ENCODE measurements at regions not wholly inside any gene's neighbourhood (a gene's known extent, or its start where the extent isn't known, plus 50 kb on each side); places are given as distances from the start of the nearest gene placed in this dataset.
"Not testable (repeated sequence)": the region's sequence is repeated elsewhere in the genome, so short reads cannot be mapped to it uniquely, and the experiment has no call there.

DNA sequence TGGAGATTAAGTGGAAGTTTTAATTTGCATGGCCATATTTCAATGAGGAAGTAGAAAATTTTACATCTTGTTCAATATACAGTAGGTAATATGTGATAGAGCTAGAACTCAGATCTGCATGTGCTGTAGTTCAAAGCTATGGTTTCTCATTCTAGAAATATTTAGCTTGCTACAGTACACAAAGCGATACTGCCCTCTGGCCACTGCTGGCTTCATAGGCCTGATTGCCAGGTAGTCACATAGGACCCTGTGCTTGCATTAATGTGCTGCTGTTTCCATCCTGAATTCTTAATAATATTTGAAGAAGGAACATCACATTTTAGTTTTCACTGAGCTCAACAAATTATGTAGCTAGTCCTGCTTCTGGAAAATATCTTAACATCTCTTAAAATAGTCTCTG lies 87.0 kb downstream of the PLSCR2 start:
- Histone ChIP-seq H3K9ac (ENCODE audit: low read depth in 1 of 2, low read length in 2 of 2) (no peak overlapping the region), H3K4me3 (ENCODE audit: low read depth in 1 of 2, low read length in 2 of 2) (no peak overlapping the region), H3K4me1 (ENCODE audit: control insufficient read depth in 1 of 2, insufficient read depth in 2 of 2, low read length in 2 of 2) (no peaks in the 10 kb centered on the region), H3K27me3 (ENCODE audit: control insufficient read depth in 1 of 2, insufficient read depth in 2 of 2, low read length in 2 of 2) (no peaks in the 10 kb centered on the region), H3K36me3 (ENCODE audit: control insufficient read depth in 1 of 2, insufficient read depth in 2 of 2, low read length in 2 of 2) (no peaks in the 10 kb centered on the region), H3K27ac (ENCODE audit: low read depth, low read length) (no peak overlapping the region), H3K9me3 (ENCODE audit: control insufficient read depth in 1 of 2, low read length in 2 of 2) (no peaks in the 10 kb centered on the region)

DNA sequence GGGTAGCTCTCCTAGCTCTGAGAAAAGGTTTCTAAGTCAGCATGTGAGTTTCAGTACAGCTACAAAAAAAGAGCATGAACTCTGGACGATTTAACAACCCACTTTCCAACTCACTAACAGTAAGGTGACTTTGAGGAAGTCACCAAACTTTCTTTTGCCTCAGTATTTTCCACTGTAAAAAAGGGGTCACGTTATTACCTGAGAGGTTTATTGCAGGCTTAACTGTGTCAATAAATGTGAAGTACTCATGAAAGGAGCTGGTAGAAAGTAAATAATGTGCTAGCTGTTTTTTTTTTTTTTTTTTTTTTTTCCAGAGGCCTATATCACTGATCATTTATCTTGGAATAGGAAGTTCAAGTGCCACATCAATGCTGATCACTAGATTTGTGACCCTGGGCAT lies 89.3 kb downstream of the PLSCR2 start:
- Histone ChIP-seq H3K27me3 (ENCODE audit: control insufficient read depth in 1 of 2, insufficient read depth in 2 of 2, low read length in 2 of 2) (no peaks in the 10 kb centered on the region), H3K27ac (ENCODE audit: low read depth, low read length) (no peak overlapping the region), H3K4me1 (ENCODE audit: control insufficient read depth in 1 of 2, insufficient read depth in 2 of 2, low read length in 2 of 2) (no peaks in the 10 kb centered on the region), H3K4me3 (ENCODE audit: low read depth in 1 of 2, low read length in 2 of 2) (no peak overlapping the region), H3K9me3 (ENCODE audit: control insufficient read depth in 1 of 2, low read length in 2 of 2) (no peaks in the 10 kb centered on the region), H3K36me3 (ENCODE audit: control insufficient read depth in 1 of 2, insufficient read depth in 2 of 2, low read length in 2 of 2) (no peaks in the 10 kb centered on the region), H3K9ac (ENCODE audit: low read depth in 1 of 2, low read length in 2 of 2) (no peak overlapping the region)

DNA sequence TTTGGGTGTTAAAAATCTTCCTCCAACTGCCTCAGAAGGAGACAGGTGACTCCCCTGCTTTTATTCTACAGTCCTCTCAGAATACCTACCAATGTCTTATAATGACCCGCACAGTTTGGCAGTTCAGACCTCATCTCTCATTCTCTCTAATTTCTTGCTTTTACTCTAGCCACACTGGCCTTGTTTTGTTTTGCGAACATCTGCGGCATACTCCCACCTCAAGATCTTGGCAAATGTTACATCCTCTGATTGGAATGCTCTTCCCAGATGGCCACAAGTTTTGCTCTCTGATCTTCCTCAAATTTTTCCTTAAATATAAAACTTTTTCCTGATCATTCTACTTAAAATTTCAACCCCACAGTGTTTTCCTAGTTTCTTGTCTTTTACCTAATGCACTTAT lies 94.1 kb downstream of the PLSCR2 start:
- Histone ChIP-seq H3K4me1 (ENCODE audit: control insufficient read depth in 1 of 2, insufficient read depth in 2 of 2, low read length in 2 of 2) (no peaks in the 10 kb centered on the region), H3K36me3 (ENCODE audit: control insufficient read depth in 1 of 2, insufficient read depth in 2 of 2, low read length in 2 of 2) (no peaks in the 10 kb centered on the region), H3K27me3 (ENCODE audit: control insufficient read depth in 1 of 2, insufficient read depth in 2 of 2, low read length in 2 of 2) (no peaks in the 10 kb centered on the region), H3K9me3 (ENCODE audit: control insufficient read depth in 1 of 2, low read length in 2 of 2) (no peaks in the 10 kb centered on the region), H3K27ac (ENCODE audit: low read depth, low read length) (no peak overlapping the region), H3K4me3 (ENCODE audit: low read depth in 1 of 2, low read length in 2 of 2) (no peak overlapping the region), H3K9ac (ENCODE audit: low read depth in 1 of 2, low read length in 2 of 2) (no peak overlapping the region)

DNA sequence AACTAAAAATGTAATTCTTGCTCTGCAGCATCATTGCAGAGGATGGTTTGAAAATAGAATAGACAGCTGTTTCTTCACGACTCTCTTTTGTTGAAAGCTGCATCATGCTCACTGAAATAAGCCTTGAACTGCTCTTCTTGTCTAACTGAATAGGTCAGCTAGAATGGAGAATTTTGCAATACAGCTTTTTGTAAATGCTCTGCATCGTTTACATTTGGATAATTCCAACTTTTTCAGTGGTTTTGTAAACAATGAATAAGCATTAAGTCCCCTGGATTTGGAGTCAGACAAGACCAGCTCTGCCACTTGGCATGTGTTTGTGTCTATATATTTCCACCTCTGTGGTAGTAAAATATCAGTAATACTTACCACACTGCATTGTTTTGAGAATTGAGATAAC lies 95.2 kb downstream of the PLSCR2 start:
- Histone ChIP-seq H3K4me3 (ENCODE audit: low read depth in 1 of 2, low read length in 2 of 2) (no peak overlapping the region), H3K4me1 (ENCODE audit: control insufficient read depth in 1 of 2, insufficient read depth in 2 of 2, low read length in 2 of 2) (no peaks in the 10 kb centered on the region), H3K27ac (ENCODE audit: low read depth, low read length) (no peak overlapping the region), H3K27me3 (ENCODE audit: control insufficient read depth in 1 of 2, insufficient read depth in 2 of 2, low read length in 2 of 2) (no peaks in the 10 kb centered on the region), H3K36me3 (ENCODE audit: control insufficient read depth in 1 of 2, insufficient read depth in 2 of 2, low read length in 2 of 2) (no peaks in the 10 kb centered on the region), H3K9me3 (ENCODE audit: control insufficient read depth in 1 of 2, low read length in 2 of 2) (no peaks in the 10 kb centered on the region), H3K9ac (ENCODE audit: low read depth in 1 of 2, low read length in 2 of 2) (no peak overlapping the region)

DNA sequence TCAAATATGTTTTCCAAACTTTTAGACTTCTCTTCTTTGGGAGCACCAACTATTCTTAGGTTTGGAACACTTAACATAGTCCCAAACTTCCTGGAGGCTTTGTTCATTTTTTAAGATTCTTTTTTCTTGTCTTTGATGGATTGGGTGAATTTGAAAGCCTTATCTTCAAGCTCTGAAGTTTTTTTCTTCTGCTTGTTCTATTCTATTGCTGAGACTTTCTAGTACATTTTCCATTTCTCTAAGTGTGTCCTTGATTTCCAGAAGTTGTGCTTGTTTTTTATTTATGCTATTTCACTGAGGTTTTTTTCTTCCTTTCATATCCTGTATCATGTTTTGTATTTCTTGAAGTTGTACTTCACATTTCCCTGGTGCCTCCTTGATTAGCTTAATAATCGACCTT lies 97.5 kb downstream of the PLSCR2 start:
- no peaks in the 10 kb centered on the region for H3K9me3 ChIP-seq (ENCODE audit: control insufficient read depth in 1 of 2, low read length in 2 of 2)
- H3K4me1 ChIP-seq (ENCODE audit: control insufficient read depth in 1 of 2, insufficient read depth in 2 of 2, low read length in 2 of 2), result no peaks in the 10 kb centered on the region
- no peaks in the 10 kb centered on the region for H3K36me3 ChIP-seq (ENCODE audit: control insufficient read depth in 1 of 2, insufficient read depth in 2 of 2, low read length in 2 of 2)
- no peak overlapping the region for H3K4me3 ChIP-seq (ENCODE audit: low read depth in 1 of 2, low read length in 2 of 2)
- H3K27me3 ChIP-seq (ENCODE audit: control insufficient read depth in 1 of 2, insufficient read depth in 2 of 2, low read length in 2 of 2), result no peaks in the 10 kb centered on the region
- no peak overlapping the region for H3K27ac ChIP-seq (ENCODE audit: low read depth, low read length)
- no peak overlapping the region for H3K9ac ChIP-seq (ENCODE audit: low read depth in 1 of 2, low read length in 2 of 2)

DNA sequence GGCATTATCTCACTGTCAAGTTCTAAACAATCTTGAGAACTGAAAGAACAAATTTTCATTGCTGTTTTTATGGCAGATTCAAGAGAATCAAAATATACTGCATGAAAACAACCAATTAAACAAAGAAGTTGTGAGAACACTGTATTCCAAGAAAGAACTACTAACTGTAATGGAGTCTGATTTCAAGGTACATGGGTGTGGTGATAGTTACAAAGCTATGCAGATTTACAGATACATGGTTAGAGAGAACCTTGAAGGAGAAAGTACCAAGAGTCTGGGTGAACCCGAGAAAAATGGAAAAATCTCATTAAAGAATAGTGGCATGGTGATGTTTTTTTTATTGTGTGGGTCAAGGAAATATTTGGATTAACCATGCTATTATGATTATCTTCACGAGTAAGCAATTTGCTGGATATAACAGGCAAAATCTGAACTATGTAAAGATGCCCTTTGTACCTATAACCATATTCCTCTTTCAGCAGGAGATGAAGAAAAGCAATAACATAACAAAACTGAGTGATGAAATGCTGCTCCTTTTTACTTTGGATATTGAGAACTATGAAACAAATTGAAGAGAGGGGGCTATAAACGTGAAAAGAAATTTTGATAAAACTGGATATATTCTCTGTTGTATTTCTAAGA lies 100.4 kb downstream of the PLSCR2 start:
- Histone ChIP-seq H3K4me3 (ENCODE audit: low read depth in 1 of 2, low read length in 2 of 2) (no peak overlapping the region), H3K27me3 (ENCODE audit: control insufficient read depth in 1 of 2, insufficient read depth in 2 of 2, low read length in 2 of 2) (no peaks in the 10 kb centered on the region), H3K4me1 (ENCODE audit: control insufficient read depth in 1 of 2, insufficient read depth in 2 of 2, low read length in 2 of 2) (no peaks in the 10 kb centered on the region), H3K9ac (ENCODE audit: low read depth in 1 of 2, low read length in 2 of 2) (no peak overlapping the region), H3K9me3 (ENCODE audit: control insufficient read depth in 1 of 2, low read length in 2 of 2) (no peaks in the 10 kb centered on the region), H3K36me3 (ENCODE audit: control insufficient read depth in 1 of 2, insufficient read depth in 2 of 2, low read length in 2 of 2) (no peaks in the 10 kb centered on the region), H3K27ac (ENCODE audit: low read depth, low read length) (no peak overlapping the region)

DNA sequence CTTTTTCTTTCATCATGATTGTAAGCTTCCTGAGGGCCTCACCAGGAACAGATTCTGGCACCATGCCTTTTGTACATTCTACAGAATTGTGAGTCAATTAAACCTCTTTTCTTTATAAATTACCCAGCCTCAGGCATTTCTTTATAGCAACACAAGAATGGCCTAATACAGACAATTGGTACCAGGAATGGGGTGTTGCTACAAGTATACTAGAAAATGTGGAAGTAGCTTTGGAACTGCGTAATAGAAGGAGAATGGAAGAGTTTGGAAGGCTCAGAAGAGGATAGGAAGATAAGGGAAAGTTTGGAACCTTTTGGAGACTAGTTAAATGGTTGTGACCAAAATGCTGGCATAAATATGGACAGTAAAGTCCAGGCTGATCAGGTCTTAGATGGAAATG lies 108.9 kb upstream of the PLSCR4 start:
- Histone ChIP-seq H3K27ac (ENCODE audit: low read depth, low read length) (no peak overlapping the region), H3K9ac (ENCODE audit: low read depth in 1 of 2, low read length in 2 of 2) (no peak overlapping the region), H3K9me3 (ENCODE audit: control insufficient read depth in 1 of 2, low read length in 2 of 2) (peaks cover 4 to 6% of the 10 kb centered on the region in 2 donors), H3K4me3 (ENCODE audit: low read depth in 1 of 2, low read length in 2 of 2) (no peak overlapping the region), H3K27me3 (ENCODE audit: control insufficient read depth in 1 of 2, insufficient read depth in 2 of 2, low read length in 2 of 2) (no peaks in the 10 kb centered on the region), H3K4me1 (ENCODE audit: control insufficient read depth in 1 of 2, insufficient read depth in 2 of 2, low read length in 2 of 2) (no peaks in the 10 kb centered on the region), H3K36me3 (ENCODE audit: control insufficient read depth in 1 of 2, insufficient read depth in 2 of 2, low read length in 2 of 2) (no peaks in the 10 kb centered on the region)

- not testable (repeated sequence) for H3K4me1 ChIP-seq (ENCODE audit: control insufficient read depth in 1 of 2, insufficient read depth in 2 of 2, low read length in 2 of 2); H3K9ac ChIP-seq (ENCODE audit: low read depth in 1 of 2, low read length in 2 of 2); H3K27me3 ChIP-seq (ENCODE audit: control insufficient read depth in 1 of 2, insufficient read depth in 2 of 2, low read length in 2 of 2); H3K27ac ChIP-seq (ENCODE audit: low read depth, low read length); H3K4me3 ChIP-seq (ENCODE audit: low read depth in 1 of 2, low read length in 2 of 2); H3K36me3 ChIP-seq (ENCODE audit: control insufficient read depth in 1 of 2, insufficient read depth in 2 of 2, low read length in 2 of 2); H3K9me3 ChIP-seq (ENCODE audit: control insufficient read depth in 1 of 2, low read length in 2 of 2)
Observed at GRCh38 chr3:146354421-146354820, 103.5 kb upstream of the PLSCR4 start.

- no peaks in the 10 kb centered on the region for H3K4me1 ChIP-seq (ENCODE audit: control insufficient read depth in 1 of 2, insufficient read depth in 2 of 2, low read length in 2 of 2)
- H3K27ac ChIP-seq (ENCODE audit: low read depth, low read length), result no peak overlapping the region
- H3K27me3 ChIP-seq (ENCODE audit: control insufficient read depth in 1 of 2, insufficient read depth in 2 of 2, low read length in 2 of 2), result no peaks in the 10 kb centered on the region
Observed at GRCh38 chr3:146350852-146351251, 99.9 kb upstream of the PLSCR4 start.

GRCh38 chr3:146345900-146346299 lies 95.0 kb upstream of the PLSCR4 start:
- no peak overlapping the region for H3K4me3 ChIP-seq (ENCODE audit: low read depth in 1 of 2, low read length in 2 of 2)
- no peaks in the 10 kb centered on the region for H3K9me3 ChIP-seq (ENCODE audit: control insufficient read depth in 1 of 2, low read length in 2 of 2)
- H3K27ac ChIP-seq (ENCODE audit: low read depth, low read length), result no peak overlapping the region
- H3K36me3 ChIP-seq (ENCODE audit: control insufficient read depth in 1 of 2, insufficient read depth in 2 of 2, low read length in 2 of 2), result no peaks in the 10 kb centered on the region
- H3K4me1 ChIP-seq (ENCODE audit: control insufficient read depth in 1 of 2, insufficient read depth in 2 of 2, low read length in 2 of 2), result no peaks in the 10 kb centered on the region
- no peak overlapping the region for H3K9ac ChIP-seq (ENCODE audit: low read depth in 1 of 2, low read length in 2 of 2)
- H3K27me3 ChIP-seq (ENCODE audit: control insufficient read depth in 1 of 2, insufficient read depth in 2 of 2, low read length in 2 of 2), result no peaks in the 10 kb centered on the region

More at GRCh38 chr3:146350852-146351251, 99.9 kb upstream of the PLSCR4 start:
- Histone ChIP-seq H3K36me3 (ENCODE audit: control insufficient read depth in 1 of 2, insufficient read depth in 2 of 2, low read length in 2 of 2) (no peaks in the 10 kb centered on the region), H3K4me3 (ENCODE audit: low read depth in 1 of 2, low read length in 2 of 2) (no peak overlapping the region), H3K9ac (ENCODE audit: low read depth in 1 of 2, low read length in 2 of 2) (no peak overlapping the region), H3K9me3 (ENCODE audit: control insufficient read depth in 1 of 2, low read length in 2 of 2) (no peaks in the 10 kb centered on the region)

DNA sequence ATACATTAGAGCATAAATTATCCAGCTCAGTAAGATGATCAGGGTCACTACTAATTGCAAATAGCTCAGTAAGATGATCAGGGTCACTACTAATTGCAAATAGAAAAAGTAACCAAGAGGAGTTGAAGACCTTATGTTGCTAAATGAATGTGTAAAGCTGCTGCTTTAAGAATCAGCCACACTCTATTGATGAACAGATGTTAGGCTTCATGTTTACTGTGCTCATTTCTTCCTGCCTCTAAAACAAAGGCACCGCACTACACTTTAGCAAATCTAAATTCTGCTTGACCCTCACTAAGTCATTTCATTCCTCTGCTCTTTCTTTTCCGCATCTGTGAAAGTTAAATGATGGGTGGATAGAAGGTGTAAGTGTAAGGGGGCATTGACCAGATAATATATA lies 92.6 kb upstream of the PLSCR4 start:
- Histone ChIP-seq H3K9me3 (ENCODE audit: control insufficient read depth in 1 of 2, low read length in 2 of 2) (no peaks in the 10 kb centered on the region), H3K27ac (ENCODE audit: low read depth, low read length) (no peak overlapping the region), H3K36me3 (ENCODE audit: control insufficient read depth in 1 of 2, insufficient read depth in 2 of 2, low read length in 2 of 2) (no peaks in the 10 kb centered on the region)

More for the DNA sequence above, 92.6 kb upstream of the PLSCR4 start:
- Histone ChIP-seq H3K4me3 (ENCODE audit: low read depth in 1 of 2, low read length in 2 of 2) (no peak overlapping the region), H3K27me3 (ENCODE audit: control insufficient read depth in 1 of 2, insufficient read depth in 2 of 2, low read length in 2 of 2) (no peaks in the 10 kb centered on the region), H3K4me1 (ENCODE audit: control insufficient read depth in 1 of 2, insufficient read depth in 2 of 2, low read length in 2 of 2) (no peaks in the 10 kb centered on the region), H3K9ac (ENCODE audit: low read depth in 1 of 2, low read length in 2 of 2) (no peak overlapping the region)

All from duodenal mucosa (tissue), 2 donors.